GM23338 (cell line): ENCODE measurements at regions not wholly inside any gene's neighbourhood (a gene's known extent, or its start where the extent isn't known, plus 50 kb on each side); places are given as distances from the start of the nearest gene placed in this dataset.

Experiments used
- ATAC-seq: fragments of 200-7000 bp; cut with Tn5 transposase; 3 replicates; pipeline ENCODE4 v1.9.1; 2020
- DNase-seq: peaks from one replicate; pipeline ENCODE4 v3.0.0-alpha.2; 2015; ENCODE audit warnings: low spot score
- H2AFZ ChIP-seq: fragments of 200-600 bp; sonication (generic); 2 replicates; pipeline ENCODE4 v1.8.0; 2016; ENCODE audit warnings: antibody characterized with exemption, mild to moderate bottlenecking, moderate library complexity
- H3F3A ChIP-seq: fragments of 200-600 bp; sonication (generic); replicated peaks from 2 replicates; pipeline ENCODE4 v1.8.0; 2017; ENCODE audit warnings: antibody characterized with exemption, mixed run types, low read depth
- H3K27ac ChIP-seq: fragments of 200-600 bp; sonication (generic); 2 replicates; pipeline ENCODE4 v1.6.1; 2016; ENCODE audit warnings: low read depth
- H3K27me3 ChIP-seq: fragments of 200-600 bp; sonication (generic); 2 replicates; pipeline ENCODE4 v1.8.0; 2016; ENCODE audit warnings: mild to moderate bottlenecking, mixed run types, moderate library complexity; ENCODE audit not compliant: insufficient read depth
- H3K36me3 ChIP-seq: fragments of 200-600 bp; sonication (generic); 2 replicates; pipeline ENCODE4 v1.8.0; 2016; ENCODE audit warnings: mild to moderate bottlenecking; ENCODE audit not compliant: insufficient read depth
- H3K4me1 ChIP-seq: fragments of 200-600 bp; sonication (generic); 2 replicates; pipeline ENCODE4 v1.8.0; 2016; ENCODE audit warnings: mild to moderate bottlenecking, moderate library complexity; ENCODE audit not compliant: insufficient read depth
- H3K4me2 ChIP-seq: fragments of 200-600 bp; sonication (generic); 2 replicates; pipeline ENCODE4 v1.7.1; 2017; ENCODE audit warnings: mixed run types
- H3K4me3 ChIP-seq: fragments of 200-600 bp; sonication (generic); 2 replicates; pipeline ENCODE4 v1.6.1; 2016; ENCODE audit warnings: mixed run types
- H3K79me2 ChIP-seq: fragments of 200-600 bp; sonication (generic); replicated peaks from 2 replicates; pipeline ENCODE4 v1.8.0; 2017; ENCODE audit warnings: mild to moderate bottlenecking; ENCODE audit not compliant: insufficient read depth
- H3K9me2 ChIP-seq: fragments of 200-600 bp; sonication (generic); 2 replicates; pipeline ENCODE4 v1.8.0; 2017; ENCODE audit not compliant: insufficient read depth
- H4K20me1 ChIP-seq: fragments of 200-600 bp; sonication (generic); replicated peaks from 2 replicates; pipeline ENCODE4 v1.8.0; 2017; ENCODE audit warnings: mild to moderate bottlenecking; ENCODE audit not compliant: insufficient read depth
- H3K27ac Mint-ChIP-seq: 2 replicates; pipeline ENCODE4 v1.8.0; 2020; ENCODE audit warnings: inconsistent platforms, mild to moderate bottlenecking, moderate library complexity, mixed read lengths
- H3K27me3 Mint-ChIP-seq: 3 replicates; pipeline ENCODE4 v1.8.0; 2022; ENCODE audit warnings: low read depth, mild to moderate bottlenecking, moderate library complexity, mixed read lengths, inconsistent platforms; ENCODE audit not compliant: insufficient read depth, poor library complexity
- H3K36me3 Mint-ChIP-seq: 3 replicates; pipeline ENCODE4 v1.8.0; 2021; ENCODE audit warnings: low read depth, mild to moderate bottlenecking, inconsistent platforms, moderate library complexity, mixed read lengths
- H3K4me1 Mint-ChIP-seq: 3 replicates; pipeline ENCODE4 v1.8.0; 2020; ENCODE audit warnings: mild to moderate bottlenecking, inconsistent platforms, mixed read lengths
- H3K4me3 Mint-ChIP-seq: 3 replicates; pipeline ENCODE4 v1.8.0; 2021; ENCODE audit warnings: moderate library complexity, mild to moderate bottlenecking, inconsistent platforms, mixed read lengths
- H3K9me3 Mint-ChIP-seq: 3 replicates; pipeline ENCODE4 v1.8.0; 2020; ENCODE audit warnings: moderate library complexity, mild to moderate bottlenecking, inconsistent platforms, mixed read lengths
- CTCF ChIP-seq, 2 experiments: fragments of 200-600 bp in 1 of 2; sonication (generic) in 1 of 2; conservative IDR thresholded peaks; 2 replicates each; pipeline versions ENCODE4 v1.5.1 to v1.6.1; 2016 to 2017; ENCODE audit warnings: antibody characterized with exemption in 2 of 2, low read depth in 2 of 2, mild to moderate bottlenecking in 2 of 2, moderate library complexity in 1 of 2
- POLR2AphosphoS5 ChIP-seq: IDR thresholded peaks from 2 replicates; pipeline ENCODE4 v1.6.1; 2016; ENCODE audit warnings: antibody characterized with exemption, low read depth
- REST ChIP-seq: IDR thresholded peaks from one replicate; pipeline ENCODE4 v1.6.1; 2018; ENCODE audit warnings: antibody characterized with exemption; ENCODE audit not compliant: unreplicated experiment
- STAT1 ChIP-seq: IDR thresholded peaks from one replicate; pipeline ENCODE4 v1.6.1; 2016; ENCODE audit warnings: antibody characterized with exemption; ENCODE audit not compliant: unreplicated experiment
- ZNF462 ChIP-seq: fragments of 250-450 bp; sonication (Bioruptor Pico); IDR thresholded peaks from 2 replicates; pipeline ENCODE4 v1.5.0; 2020; ENCODE audit warnings: mild to moderate bottlenecking, moderate library complexity

- no peaks in the 10 kb centered on the region for H3K9me3 Mint-ChIP-seq
- H3K27ac Mint-ChIP-seq, result no peak overlapping the region
- Histone ChIP-seq H3K79me2 (no peaks in the 10 kb centered on the region), H3K36me3 (no peaks in the 10 kb centered on the region), H2AFZ (no peak overlapping the region), H3K27me3 (no peaks in the 10 kb centered on the region), H3F3A (no peaks in the 10 kb centered on the region), H3K27ac (no peak overlapping the region), H4K20me1 (no peaks in the 10 kb centered on the region), H3K4me1 (no peaks in the 10 kb centered on the region), H3K4me2 (no peak overlapping the region), H3K4me3 (no peak overlapping the region), H3K9me2 (no peaks in the 10 kb centered on the region)
- ATAC-seq (peak; percentile 89), DNase-seq (peak; percentile 56)
- TF ChIP-seq POLR2AphosphoS5 (no peak), CTCF (conservative IDR thresholded peaks at IDR 0.05; ENCODE audit: low read depth in 2 of 2) (peak; percentile 50 to 51), REST (no peak), STAT1 (no peak), ZNF462 (CRISPR knock-in tag) (no peak)
- no peak overlapping the region for H3K4me3 Mint-ChIP-seq
- peaks cover 2% of the 10 kb centered on the region; the same call in 1 of the 3 replicates for H3K4me1 Mint-ChIP-seq
- H3K36me3 Mint-ChIP-seq, result no peaks in the 10 kb centered on the region
- no peaks in the 10 kb centered on the region for H3K27me3 Mint-ChIP-seq
Measured at GRCh38 chr21:18725653-18726052, 322.1 kb upstream of the TMPRSS15 start.
